Loucy (cell line): ENCODE measurements at regions not wholly inside any gene's neighbourhood (a gene's known extent, or its start where the extent isn't known, plus 50 kb on each side); places are given as distances from the start of the nearest gene placed in this dataset.

ENCODE experiments used
- CTCF ChIP-seq: fragments of 200-600 bp; sonication (generic); conservative IDR thresholded peaks from 2 replicates; pipeline ENCODE4 v1.5.1; 2014; ENCODE audit warnings: mild to moderate bottlenecking, antibody characterized with exemption, low read length
- EZH2phosphoT487 ChIP-seq: fragments of 200-600 bp; IDR thresholded peaks from 2 replicates; pipeline ENCODE4 v1.6.1; 2018; ENCODE audit warnings: antibody characterized with exemption, mild to moderate bottlenecking, moderate library complexity, borderline replicate concordance

GRCh38 chr15:31579282-31579681 is 252.6 kb downstream of the KLF13 start:
- TF ChIP-seq CTCF, result no peak
- no peak for TF ChIP-seq EZH2phosphoT487
